ENCODE measurements at regions not wholly inside any gene's neighbourhood (a gene's known extent, or its start where the extent isn't known, plus 50 kb on each side); places are given as distances from the start of the nearest gene placed in this dataset.
"Not testable (repeated sequence)": the region's sequence is repeated elsewhere in the genome, so short reads cannot be mapped to it uniquely, and the experiment has no call there.

DNA sequence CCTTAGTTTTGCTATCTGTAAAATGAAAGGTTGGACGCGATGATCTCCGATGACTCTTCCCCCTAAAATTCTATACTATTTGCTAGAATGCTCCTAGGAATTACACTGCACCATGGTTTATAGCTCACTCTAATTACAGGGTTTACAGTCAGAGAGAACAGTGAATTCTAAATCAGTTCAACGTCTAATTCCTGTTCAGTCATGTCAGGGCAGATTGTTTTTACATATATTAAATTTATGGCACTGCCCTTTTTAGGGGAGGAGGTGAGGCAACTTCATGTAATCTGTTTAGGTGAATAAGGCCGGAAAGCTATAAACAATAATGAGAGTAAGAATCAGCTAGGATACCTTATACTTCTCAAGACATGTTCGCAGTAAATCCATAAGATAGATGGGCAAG, 293.9 kb downstream of the BAMBI start:
- DNase-seq = no peak

DNA sequence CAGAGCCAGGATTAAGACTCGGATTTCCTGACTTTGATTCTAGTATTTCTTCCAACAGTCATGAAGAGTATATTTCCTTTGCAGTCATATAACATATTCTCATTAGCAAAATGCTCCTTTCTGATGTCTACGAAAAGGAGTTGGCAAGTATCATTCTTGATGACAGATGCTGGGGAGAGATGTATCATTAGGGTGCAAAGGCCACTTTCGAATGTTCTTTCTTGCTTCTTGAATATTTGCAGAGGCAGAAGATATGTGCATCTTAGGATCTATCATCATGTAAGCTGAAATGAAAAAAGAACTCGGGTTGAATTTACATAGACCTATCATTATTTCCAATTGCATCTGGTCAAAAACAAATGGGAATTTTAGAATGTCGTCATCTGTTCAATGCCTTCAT, 294.4 kb downstream of the BAMBI start:
- no peak for DNase-seq

DNA sequence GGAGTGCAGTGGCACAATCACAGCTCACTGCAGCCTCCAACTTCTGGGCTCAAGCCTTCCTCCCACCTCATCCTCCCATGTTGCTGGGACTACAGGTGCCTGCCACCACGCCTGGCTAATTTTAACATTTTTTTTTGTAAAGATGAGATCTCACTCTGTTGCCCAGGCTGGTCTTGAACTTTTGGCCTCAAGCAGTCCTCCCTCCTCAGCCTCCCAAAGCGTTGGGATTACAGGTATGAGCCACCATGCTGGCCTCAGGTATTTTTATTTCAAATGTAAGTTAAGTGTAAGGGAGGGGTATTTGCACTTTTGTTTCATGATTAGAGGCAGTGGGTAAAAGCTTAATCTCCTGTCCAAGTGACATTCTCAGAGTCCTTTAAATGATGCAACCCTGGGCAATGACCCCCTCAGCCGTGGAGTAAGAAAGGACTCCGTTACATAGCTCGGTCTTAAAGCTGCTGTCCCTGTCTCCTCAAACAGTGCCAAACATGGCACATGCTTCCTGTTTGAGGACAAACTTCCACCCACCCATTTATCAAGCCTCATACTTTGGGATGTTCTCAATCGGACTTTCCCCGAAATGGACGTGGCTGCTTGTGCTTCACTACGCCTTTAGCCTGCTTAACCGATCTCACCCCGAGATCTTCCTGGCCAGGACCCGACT, 296.1 kb downstream of the BAMBI start:
- DNase-seq = no peak

GRCh38 chr10:28975891-28976531, 298.7 kb downstream of the BAMBI start:
- DNase-seq = no peak

- no peak for DNase-seq
Measured at GRCh38 chr10:28977518-28977917, 300.2 kb downstream of the BAMBI start.

DNA sequence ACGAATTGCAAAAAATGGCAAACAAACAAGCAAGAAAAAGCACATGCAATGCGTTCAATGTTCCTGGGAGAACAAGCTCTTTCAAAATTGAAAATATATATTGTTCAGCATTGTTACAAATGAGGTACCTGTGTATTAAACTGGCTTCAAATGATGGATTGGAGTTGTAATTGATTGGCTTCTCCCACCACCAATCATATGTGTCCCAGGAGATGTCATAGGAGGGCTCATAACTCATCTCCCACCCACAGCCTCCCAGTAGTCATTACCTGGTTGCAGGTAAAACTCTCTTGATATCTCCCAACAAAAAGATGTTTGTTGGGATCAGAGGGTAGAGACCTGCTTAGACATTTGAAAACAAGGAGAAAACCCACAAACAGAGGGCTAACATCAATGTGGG, 302.9 kb downstream of the BAMBI start:
- no peak for DNase-seq

DNA sequence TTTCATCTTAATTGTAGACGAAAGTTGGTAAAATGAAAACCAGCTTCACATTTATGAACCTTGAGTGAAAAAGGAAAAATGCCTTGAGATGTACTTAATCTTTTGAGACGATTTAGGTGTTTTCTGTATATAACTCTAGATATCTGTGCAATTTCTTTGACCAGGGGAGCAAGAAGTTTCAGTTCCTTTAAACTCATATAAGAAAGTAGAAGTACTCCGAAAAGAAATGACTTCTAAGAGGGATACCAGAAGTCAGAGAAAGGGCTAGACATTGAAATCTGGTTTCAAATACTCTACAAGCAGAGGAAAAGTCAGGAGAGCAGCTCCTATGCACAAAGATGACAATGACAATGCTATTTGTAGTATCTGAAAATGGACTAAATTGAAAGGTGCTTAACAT, 303.7 kb downstream of the BAMBI start:
- DNase-seq = no peak

DNA sequence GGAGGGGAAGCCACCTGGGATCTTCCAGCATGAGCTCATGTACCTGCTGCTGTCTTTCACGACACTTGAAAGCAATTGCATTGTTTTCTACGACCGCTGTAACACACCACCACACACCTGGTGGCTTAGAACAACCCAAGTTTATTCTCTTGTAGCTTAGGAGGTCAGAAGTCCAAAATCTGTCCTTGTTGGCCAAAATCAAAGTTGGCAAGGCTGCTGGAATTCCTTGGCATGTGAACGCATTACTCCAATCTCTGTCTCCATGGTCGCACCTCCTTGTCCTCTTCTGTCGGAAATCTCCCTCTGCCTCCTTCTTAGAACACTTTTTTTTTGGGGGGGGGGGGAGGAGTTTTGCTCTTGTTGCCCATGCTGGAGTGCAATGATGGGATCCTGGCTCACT, 305.7 kb downstream of the BAMBI start:
- DNase-seq = no peak

- DNase-seq = no peak
Measured at GRCh38 chr10:28983799-28984198, 305.1 kb upstream of the LYZL1 start.

DNA sequence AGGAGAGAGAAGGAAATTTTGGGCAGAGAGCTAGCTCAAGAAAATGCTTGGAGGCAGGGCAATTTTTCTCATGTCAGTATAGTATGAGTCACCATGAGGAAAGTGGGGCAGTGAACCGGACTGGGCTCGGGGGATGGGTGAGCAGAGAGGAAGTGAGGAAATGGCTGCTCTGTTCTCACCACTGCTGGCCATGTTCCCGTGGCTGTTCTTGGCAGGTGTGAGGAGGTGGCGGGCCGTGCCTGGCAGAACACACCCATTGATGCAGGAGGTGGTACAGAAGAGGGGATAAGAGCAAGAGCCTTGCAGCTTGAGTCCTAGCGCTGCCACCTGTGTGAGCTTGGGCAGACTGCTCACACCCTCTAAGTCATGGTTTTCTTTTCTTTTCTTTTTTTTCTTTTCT, 304.4 kb upstream of the LYZL1 start:
- no peak for DNase-seq

- no peak for DNase-seq
Measured at GRCh38 chr10:28985137-28985885, 303.6 kb upstream of the LYZL1 start.

GRCh38 chr10:28986117-28986792, 302.6 kb upstream of the LYZL1 start:
- no peak for DNase-seq

DNA sequence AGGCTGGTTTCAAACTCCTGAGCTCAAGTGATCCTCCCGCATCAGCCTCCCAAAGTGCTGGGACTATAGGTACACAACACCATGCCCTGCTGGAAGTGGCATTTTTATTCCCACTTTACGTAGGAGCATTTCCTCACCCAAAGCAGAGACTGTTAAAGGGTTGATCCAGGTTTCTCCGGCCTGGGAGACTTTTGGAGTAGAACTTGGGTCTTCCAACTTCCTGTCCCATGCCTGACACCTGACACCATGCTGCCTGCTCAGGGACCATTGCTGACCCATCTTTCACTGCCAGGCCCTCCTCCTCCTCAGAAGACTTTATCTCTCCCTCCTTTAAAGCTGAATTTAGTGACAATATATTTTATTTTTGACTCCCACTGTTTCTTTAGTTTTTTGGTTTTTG, 302.0 kb upstream of the LYZL1 start:
- no peak for DNase-seq

DNA sequence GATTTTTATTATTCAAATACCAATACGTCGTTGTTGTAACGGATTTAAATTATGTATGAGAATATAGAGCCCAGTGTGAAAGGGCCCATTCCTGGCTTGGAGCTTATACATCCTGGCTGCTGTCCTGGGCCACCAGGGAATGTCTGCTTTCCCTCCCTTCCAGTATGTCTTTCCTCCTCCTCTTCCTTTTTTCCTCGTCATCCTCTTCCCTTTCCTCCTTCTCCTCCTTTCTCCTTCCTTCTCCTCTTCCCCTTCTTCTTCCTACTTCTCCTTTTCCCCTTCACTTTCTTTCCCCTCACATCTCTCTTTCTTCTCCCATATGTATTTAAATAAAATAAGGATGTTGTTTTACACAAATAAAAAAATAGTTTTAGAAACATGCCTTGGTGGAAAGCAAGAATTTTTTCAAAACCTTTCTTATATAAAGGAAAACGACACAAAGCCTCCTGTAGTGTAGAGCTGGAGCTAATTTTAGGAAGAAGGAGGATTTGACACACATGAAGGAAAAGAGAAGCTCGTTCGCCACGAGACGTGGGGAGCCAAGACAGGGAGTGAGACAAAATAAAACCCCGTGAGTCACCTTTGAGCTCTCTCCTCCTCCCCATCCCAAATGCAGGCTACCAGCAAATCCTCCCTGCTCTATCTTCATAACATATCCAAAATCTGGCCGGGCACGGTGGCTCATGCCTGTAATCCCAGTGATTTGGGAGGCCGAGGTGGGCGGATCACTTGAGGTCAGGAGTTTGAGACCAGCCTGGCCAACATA, 301.1 kb upstream of the LYZL1 start:
- no peak for DNase-seq

DNA sequence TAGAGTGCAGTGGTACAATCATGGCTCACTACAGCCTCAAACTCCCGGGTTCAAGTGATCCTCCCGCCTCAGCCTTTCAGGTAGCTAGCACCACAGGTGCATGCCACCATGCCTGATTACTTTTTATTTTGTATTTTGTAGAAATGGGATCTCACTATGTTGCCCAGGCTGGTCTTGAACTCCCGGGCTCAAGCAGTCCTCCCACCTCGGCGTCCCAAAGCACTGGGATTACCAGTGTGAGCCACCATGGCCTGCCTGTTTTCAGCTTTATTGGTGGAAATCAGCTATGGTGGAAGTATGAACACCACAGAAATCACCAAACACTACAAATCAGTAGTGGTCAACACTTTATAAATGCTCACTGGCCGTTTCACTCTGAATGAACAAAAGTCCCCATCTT, 299.9 kb upstream of the LYZL1 start:
- no peak for DNase-seq

- DNase-seq = no peak
Measured at GRCh38 chr10:28991333-28992270, 297.3 kb upstream of the LYZL1 start.

DNA sequence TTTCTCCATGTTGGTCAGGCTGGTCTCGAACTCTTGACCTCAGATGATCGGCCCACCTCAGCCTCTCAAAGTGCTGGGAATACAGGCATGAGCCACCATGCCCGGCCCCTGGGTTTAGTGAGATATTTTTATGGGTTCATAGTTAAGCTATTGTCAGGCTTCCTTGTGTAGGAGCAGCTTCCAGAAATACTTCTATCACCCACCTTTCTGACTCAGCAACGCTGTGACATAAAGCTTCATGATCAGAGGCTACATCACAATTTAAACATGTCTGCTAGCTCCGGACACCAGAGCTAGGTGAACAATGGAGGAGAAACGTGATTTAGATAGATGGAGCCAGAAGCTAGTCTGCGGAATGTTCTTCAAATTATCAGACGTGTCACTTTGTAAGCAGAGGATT, 295.8 kb upstream of the LYZL1 start:
- no peak for DNase-seq

DNA sequence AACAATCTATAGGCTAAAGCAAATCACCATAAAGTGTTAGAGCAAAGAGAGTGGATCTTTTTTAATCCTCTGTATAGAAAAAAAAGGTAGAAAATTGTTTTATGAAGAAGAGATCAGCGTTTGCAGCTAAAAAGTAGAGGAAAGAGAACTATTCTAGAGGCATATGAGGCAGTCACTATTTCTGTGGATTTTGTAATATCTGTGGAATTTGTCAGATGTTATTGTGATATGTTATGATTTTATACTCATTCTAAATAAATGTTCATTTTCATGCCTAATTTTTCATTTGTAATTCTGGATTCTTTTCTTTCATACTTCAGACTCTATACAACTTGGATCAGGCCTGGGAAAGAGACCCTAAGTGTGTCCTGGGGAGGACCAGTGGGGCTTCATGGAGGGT, 295.0 kb upstream of the LYZL1 start:
- DNase-seq = no peak

GRCh38 chr10:28994802-28995201, 294.1 kb upstream of the LYZL1 start:
- not testable (repeated sequence) for DNase-seq

DNA sequence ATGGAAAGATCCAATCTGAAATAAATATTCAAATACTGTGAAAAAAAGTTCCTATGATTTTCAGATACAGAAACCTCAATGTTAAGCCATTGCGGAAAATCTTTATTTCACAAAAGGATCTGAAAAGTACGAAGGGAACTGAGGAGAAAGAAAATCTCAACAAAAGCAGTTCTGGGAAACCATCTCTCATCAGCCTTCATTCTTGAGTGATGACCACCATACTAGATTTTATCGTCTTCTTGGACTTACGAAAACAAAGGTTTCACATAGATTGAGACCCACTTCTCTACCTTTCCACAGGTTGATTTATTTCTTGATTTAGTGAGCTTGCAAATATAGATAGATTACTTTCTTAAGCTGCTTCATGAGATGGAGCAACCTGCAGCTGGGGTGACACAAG, 293.4 kb upstream of the LYZL1 start:
- no peak for DNase-seq

GRCh38 chr10:28996345-28996744, 292.5 kb upstream of the LYZL1 start:
- no peak for DNase-seq

Data from NCI-H510A (cell line).